Ureter (tissue), 1 donor: ENCODE measurements at regions not wholly inside any gene's neighbourhood (a gene's known extent, or its start where the extent isn't known, plus 50 kb on each side); places are given as distances from the start of the nearest gene placed in this dataset.

Source experiments
- DNase-seq: peaks from one replicate; pipeline ENCODE4 v3.0.0-alpha.2; 2020; ENCODE audit warnings: low spot score
- donor health status: DM: yes; HTN: yes; CAD: no.

DNA sequence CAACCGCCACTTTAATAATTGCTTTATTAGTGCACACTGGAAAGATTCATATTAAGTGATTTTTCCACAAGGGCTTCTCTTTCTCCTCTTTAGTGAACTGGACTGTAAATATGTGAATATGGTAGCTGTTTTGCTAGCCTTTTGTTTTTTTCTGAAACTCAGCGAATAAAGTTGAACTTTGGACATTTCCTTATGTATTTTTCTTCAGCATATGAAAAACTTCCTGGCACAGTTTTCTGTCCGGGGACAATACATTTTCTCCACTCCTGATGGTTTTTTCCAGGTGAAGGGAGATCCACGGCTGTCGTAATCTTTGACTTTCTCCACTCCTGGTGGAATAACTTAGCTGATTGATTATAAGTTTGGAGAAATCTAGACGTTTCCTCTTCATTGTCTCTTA, 457.4 kb upstream of the FAT1 start:
- DNase-seq, result no peak

GRCh38 chr4:187183346-187183745, 459.7 kb upstream of the FAT1 start:
- DNase-seq, result no peak

DNA sequence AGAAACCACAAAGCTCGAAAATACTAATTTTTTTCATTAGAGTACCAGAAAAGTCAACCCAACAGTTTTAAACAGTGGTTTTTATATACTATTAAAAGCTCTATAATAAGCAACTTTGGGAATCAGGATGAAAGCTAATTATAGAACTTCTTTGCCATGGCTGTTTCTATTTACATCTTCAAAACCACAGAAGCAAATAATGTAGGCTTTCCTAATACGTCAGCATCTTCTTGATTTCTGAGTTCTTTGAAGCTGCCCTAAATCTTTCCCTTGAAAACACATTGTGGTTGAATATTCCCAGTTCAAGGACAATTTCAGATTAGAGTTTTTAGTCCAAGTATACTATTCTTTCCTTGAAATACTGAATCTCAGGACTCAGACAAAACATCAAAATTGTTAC, 460.2 kb upstream of the FAT1 start:
- DNase-seq, result no peak

GRCh38 chr4:187184508-187184907, 460.9 kb upstream of the FAT1 start:
- no peak for DNase-seq

- DNase-seq, result no peak
These were observed 464.5 kb upstream of the FAT1 start for GRCh38 chr4:187188118-187188517.

GRCh38 chr4:187188741-187189140, 465.1 kb upstream of the FAT1 start:
- no peak for DNase-seq

GRCh38 chr4:187190390-187190789, 466.7 kb upstream of the FAT1 start:
- DNase-seq, result no peak

GRCh38 chr4:187191676-187192075, 468.0 kb upstream of the FAT1 start:
- DNase-seq, result no peak

DNA sequence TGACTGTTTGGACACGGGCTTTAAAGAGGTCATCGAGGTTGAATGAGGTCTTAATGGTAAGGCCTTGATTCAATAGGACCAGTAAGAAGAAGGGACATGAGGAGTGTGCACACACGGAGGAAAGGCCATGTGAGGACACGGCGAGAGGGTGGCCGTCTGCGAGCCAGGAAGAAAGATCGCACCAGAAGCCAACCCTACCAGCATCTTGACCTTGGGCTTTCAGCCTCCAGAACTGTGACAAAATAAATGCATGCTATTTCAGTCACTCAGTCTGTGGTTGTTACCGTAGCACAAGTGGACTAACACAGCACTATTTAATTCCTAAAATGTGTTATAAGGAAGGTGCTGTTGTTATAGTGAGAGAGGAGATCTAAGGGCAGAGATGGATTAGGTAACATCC, 468.6 kb upstream of the FAT1 start:
- no peak for DNase-seq

GRCh38 chr4:187193141-187193540, 469.5 kb upstream of the FAT1 start:
- DNase-seq, result no peak

DNA sequence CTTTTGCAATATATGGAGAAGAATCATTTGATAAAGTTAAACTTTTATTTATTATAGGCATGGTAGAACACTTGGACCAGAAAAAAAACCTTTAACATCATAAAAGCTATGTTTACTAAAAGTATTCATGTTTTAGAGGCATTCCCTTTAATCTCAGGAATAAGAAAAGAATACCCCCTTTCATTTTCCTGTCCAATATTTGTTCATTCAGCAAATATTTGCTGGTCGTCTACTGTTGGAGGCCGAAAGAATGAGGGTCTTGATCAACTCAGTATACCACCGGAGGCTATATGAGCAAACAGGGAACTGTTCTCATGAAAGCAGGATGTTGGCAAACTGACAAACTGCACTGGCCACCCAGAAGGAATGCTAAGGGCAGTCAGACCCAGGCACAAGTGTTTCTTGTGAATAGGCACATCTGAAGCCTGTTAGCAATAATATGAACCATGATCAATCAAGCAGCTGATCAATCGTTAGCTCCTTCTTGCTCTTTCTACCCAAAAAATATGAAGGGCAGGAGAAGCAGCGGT, 480.8 kb upstream of the FAT1 start:
- no peak for DNase-seq

DNA sequence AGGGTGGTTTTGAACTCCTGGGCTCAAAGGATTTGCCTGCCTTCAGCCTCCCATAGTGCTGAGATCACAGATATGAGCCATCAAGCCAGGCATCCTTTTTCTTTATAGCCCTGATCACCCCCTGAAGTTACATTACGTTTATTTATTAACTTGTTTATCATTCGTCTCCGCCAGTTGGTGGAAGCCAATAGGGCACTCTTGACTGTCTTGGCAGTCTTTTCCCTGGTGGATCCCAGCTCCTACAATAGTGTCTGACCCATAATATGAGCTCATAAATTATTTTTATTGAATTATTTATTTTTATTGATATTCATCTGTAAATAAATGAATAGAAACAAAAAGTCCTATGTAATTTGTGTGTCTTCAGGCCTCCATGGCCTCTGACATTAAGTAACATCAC, 484.3 kb upstream of the FAT1 start:
- DNase-seq, result no peak

- DNase-seq, result no peak
These were observed 485.0 kb upstream of the FAT1 start for GRCh38 chr4:187208651-187209050.

DNA sequence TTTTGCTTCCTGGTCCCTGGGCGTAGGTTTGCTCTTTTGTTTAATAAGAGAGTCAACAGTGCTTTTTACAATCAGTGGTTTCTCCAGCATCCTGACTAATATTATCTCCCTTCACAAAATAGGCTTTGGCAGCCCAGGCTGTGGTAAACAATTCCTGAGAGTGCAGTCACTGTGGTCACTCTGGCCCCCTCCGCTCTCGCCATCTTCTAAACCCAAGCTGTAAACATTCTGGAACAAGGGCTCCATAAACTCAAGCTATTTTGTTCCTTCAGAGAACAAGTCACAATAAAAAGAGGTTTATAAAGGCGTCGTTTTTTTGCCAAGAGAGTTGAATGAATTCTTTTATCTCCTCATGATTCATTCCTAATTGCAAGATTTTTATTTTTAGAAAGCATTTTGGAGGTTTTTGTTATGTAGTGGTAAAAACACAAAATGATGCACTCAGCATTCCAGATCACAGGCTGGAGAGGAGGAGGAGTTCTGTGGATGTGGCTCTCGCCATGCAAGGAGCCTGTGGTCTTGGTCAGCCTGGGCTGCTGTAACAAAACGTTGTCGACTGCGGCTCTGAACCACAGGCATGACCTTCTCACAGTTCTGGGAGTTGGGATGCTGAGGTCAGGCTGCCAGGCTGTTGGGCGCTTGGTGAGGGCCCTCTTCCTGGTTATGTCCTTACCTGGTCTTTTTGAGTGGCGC, 486.4 kb upstream of the FAT1 start:
- no peak for DNase-seq

GRCh38 chr4:187212446-187213080, 488.9 kb upstream of the FAT1 start:
- no peak for DNase-seq

DNA sequence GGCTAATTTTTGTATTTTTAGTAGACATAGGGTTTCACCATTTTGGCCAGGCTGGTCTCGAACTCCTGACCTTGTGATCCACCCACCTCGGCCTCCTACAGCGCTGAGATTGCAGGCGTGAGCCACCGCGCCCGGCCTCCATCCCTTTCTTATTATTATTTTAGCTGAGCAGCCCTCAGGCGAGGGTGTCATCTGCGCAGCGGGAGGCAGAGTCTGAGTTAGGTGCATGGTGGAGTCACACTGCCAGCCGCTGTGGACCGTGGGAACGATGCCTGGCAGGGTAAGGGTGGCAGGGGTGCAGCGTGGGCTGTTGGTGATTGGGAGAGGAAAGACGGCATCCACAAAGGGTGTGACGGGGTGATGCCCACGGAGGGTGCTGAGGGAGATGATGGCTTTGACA, 491.8 kb upstream of the FAT1 start:
- no peak for DNase-seq

DNA sequence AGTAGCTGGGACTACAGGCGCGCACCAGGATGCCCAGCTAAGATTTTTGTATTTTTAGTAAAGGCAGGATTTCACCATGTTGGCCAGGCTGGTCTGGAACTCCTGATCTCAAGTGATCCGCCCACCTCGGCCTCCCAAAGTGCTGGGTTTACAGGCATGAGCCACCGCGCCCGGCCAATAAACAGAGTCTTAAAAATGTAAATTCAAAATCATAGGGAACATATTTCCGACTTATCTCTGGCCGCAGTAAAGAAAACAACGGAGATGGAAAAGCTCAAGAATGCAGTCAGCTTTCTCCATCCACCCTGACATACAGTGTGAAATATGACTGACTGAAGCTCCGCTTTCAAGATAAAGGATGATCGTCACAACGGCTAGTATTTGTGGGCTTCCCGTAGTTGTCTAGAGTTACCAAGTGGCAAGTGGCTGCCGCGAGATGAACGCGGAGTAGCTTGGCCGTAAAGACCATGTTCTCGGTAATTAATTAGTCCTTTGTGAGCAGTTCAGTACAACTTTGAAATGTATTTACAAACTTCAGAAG, 495.1 kb upstream of the FAT1 start:
- DNase-seq, result no peak

DNA sequence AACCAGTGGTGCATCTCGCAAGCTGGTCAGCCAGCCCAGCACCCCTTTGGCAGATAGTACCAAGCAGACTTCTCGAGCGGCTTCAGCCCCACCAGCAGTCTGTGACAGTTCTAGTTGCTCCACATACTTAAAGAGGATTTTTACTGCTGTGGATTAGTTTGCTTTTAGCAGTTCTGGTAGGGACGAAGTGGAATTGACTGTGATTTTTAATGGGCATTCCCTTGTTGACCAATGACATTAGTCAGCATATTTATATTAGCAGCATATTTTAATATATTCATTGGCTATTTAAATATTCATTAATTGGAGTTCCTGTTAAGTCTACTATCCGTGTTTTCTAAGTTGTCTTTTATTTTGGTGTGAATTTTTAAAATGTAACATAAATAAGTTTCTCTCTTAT, 500.9 kb upstream of the FAT1 start:
- DNase-seq, result no peak

DNA sequence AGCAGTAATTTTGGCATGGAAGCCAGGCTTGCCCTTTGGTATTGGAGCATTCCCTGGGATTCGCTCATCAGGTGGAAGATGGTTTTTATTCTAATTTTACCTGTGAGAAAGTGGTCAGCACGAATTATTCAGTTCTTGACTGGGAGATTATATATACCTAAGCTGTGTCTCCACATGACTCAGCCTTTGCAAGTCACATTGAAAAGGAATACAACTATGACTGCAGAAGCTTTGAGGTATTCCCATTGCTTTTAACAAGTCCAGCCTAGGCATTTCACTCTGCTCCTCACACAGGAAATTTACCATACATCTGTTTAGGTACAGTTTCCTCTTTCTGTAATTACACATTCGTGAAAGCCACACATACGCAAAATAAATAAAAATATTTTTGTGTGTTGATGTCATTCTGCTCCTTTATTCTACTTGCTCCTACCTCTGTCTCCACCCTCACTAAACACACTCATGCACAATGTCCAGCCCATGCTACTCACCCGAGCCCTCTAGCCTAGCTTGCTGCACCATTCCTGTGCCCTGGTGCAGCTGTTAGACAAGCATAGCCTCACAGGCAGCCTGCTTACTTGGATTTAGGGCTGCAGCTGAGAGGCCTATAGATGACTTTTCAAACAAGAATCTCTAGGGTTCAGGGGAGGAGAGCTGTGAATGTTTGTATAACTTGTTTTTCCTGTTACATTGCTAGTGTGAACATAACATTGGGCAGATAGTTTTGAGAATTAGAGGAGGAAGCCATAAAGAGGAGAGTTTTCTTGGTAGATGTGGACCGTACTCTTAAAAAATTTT, 504.4 kb upstream of the FAT1 start:
- DNase-seq, result no peak

GRCh38 chr4:187232196-187232595, 508.5 kb upstream of the FAT1 start:
- DNase-seq, result no peak

GRCh38 chr4:187232796-187233195, 509.1 kb upstream of the FAT1 start:
- no peak for DNase-seq

GRCh38 chr4:187235456-187236170, 512.0 kb upstream of the FAT1 start:
- DNase-seq, result no peak
